ENCODE measurements at regions not wholly inside any gene's neighbourhood (a gene's known extent, or its start where the extent isn't known, plus 50 kb on each side); places are given as distances from the start of the nearest gene placed in this dataset.

DNA sequence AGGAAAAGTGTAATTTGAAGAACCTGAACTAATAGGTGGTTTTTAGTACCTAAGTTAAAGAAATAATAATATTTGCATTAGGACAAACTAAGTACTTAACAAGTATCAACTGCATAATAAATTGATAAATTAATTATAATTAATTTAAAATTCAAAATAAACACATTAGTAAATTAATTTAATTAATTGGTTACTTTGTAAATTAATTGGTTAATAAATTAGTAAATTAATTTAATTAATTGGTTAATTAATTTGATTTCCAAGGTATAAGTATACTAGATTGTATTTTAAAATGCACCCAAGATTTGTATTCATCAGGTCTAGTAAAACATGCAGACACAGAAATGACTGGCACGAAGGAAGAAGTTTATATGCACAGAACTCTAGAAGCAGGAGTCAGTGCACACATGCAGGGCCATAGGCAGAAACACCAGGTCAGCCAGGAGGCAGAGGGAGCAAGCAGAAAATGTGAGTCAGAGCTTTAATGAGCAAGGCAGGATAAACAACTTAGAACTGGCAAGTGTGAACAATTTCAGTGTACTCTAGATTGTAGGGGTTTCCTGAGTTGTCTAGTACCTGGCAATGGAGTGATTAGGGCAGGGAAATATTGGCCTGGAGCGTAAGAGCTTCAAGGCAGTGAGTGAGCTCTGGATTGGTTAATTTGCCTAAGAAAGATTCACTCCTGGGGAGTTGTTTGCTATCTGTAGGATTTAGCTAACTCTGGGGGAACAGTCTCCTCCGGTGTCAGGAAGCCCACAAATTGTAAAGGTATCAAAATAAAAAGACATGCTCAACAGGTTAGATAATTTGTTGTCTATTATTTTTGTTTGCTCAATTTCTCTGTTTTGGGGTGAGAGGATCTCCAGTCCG is 665.7 kb downstream of the MRPL39 start:
- Histone ChIP-seq H2BK20ac (ENCODE audit: low read depth, low read length) (no peak overlapping the region), H3K27ac (ENCODE audit: insufficient read depth, low read length) (no peak overlapping the region), H3K4me3 (ENCODE audit: insufficient read depth, low read depth, low read length) (no peak overlapping the region), H3K4ac (ENCODE audit: low read depth, low read length) (no peak overlapping the region), H3K23ac (ENCODE audit: low read depth, low read length) (no peak overlapping the region), H3K9me1 (ENCODE audit: insufficient read depth, low read length) (no peaks in the 10 kb centered on the region), H4K20me1 (ENCODE audit: insufficient read depth, low read length) (no peaks in the 10 kb centered on the region), H2BK5ac (ENCODE audit: low read depth, low read length, poor library complexity, severe bottlenecking) (no peak overlapping the region), H2AFZ (replicated peaks; ENCODE audit: low read length, poor library complexity) (no peak overlapping the region), H3K4me1 (ENCODE audit: control insufficient read depth, insufficient read depth, low read length) (no peaks in the 10 kb centered on the region), H3K56ac (ENCODE audit: extremely low read depth, insufficient read depth, low read length) (no peak overlapping the region), H3K9ac (ENCODE audit: low read depth, low read length) (no peak overlapping the region), H3K79me1 (ENCODE audit: low read depth in 1 of 2, low read length in 2 of 2) (no peaks in the 10 kb centered on the region), H3K9me3 (ENCODE audit: control insufficient read depth, insufficient read depth, low read length) (no peaks in the 10 kb centered on the region), H4K5ac (ENCODE audit: low read depth, low read length) (no peak overlapping the region), H3K27me3 (ENCODE audit: control insufficient read depth, insufficient read depth, low read length) (no peaks in the 10 kb centered on the region), H2AK9ac (replicated peaks; ENCODE audit: low read depth, low read length, poor library complexity) (no peak overlapping the region), H3K36me3 (ENCODE audit: control insufficient read depth, insufficient read depth, low read length) (no peaks in the 10 kb centered on the region), H4K8ac (ENCODE audit: low read depth in 2 of 2, low read length in 2 of 2) (no peak overlapping the region), H2BK15ac (ENCODE audit: low read depth, low read length) (no peak overlapping the region), H2BK120ac (ENCODE audit: low read depth, low read length) (no peak overlapping the region), H4K91ac (ENCODE audit: insufficient read depth, low read depth, low read length) (no peak overlapping the region), H3K4me2 (ENCODE audit: low read depth, low read length) (no peak overlapping the region), H2AK5ac (ENCODE audit: low read depth, low read length) (no peak overlapping the region), H3K14ac (replicated peaks; ENCODE audit: low read depth, low read length) (no peak overlapping the region), H3K18ac (ENCODE audit: low read depth, low read length) (no peak overlapping the region)
- intact Hi-C loops (cut with micrococcal nuclease) (no loop called here), in situ Hi-C loops (cut with MboI; ENCODE audit: low sequenced_read_pairs) (no loop called here), dilution Hi-C loops (cut with HindIII; ENCODE audit: low sequenced_read_pairs, unreplicated experiment) (no loop called here)
- ATAC-seq (ENCODE audit: low read depth) (no peak), DNase-seq (no peak)
- WGBS, 2 experiments (ENCODE audit: extremely low coverage in 2 of 2, insufficient read length in 1 of 2) = no CpG with 5 or more reads among the region's 4 CpGs
- POLR2A ChIA-PET (ENCODE audit: unreplicated experiment) = no interaction called here
- CTCF ChIA-PET = no interaction called here
- TF ChIP-seq RCOR1 (IDR thresholded peaks at IDR 0.05; ENCODE audit: insufficient replicate concordance, low read length) (no peak), MAFK (IDR thresholded peaks at IDR 0.05; ENCODE audit: low read depth, low read length) (no peak), SMC3 (IDR thresholded peaks at IDR 0.05; ENCODE audit: low read depth, low read length) (no peak), CEBPB (IDR thresholded peaks at IDR 0.05; ENCODE audit: low read depth, low read length) (no peak), POLR2A (IDR thresholded peaks at IDR 0.05; ENCODE audit: low read depth, low read length) (no peak), NFE2L2 (IDR thresholded peaks at IDR 0.05; ENCODE audit: low read depth, low read length) (no peak), RFX5 (IDR thresholded peaks at IDR 0.05; ENCODE audit: low read depth, low read length) (no peak), MAZ (IDR thresholded peaks at IDR 0.05; ENCODE audit: borderline replicate concordance, low read depth, low read length) (no peak)
- TF ChIP-seq, protein P1, sequence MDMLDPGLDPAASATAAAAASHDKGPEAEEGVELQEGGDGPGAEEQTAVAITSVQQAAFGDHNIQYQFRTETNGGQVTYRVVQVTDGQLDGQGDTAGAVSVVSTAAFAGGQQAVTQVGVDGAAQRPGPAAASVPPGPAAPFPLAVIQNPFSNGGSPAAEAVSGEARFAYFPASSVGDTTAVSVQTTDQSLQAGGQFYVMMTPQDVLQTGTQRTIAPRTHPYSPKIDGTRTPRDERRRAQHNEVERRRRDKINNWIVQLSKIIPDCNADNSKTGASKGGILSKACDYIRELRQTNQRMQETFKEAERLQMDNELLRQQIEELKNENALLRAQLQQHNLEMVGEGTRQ (IDR thresholded peaks at IDR 0.05; ENCODE audit: low read depth, low read length) = no peak
- no TSS peak for BruUV-seq (replicated peaks)

Measured in IMR-90 (cell line).